ENCODE measurements at regions not wholly inside any gene's neighbourhood (a gene's known extent, or its start where the extent isn't known, plus 50 kb on each side); places are given as distances from the start of the nearest gene placed in this dataset.
"Not testable (repeated sequence)": the region's sequence is repeated elsewhere in the genome, so short reads cannot be mapped to it uniquely, and the experiment has no call there.

- DNase-seq = no peak
Measured at GRCh38 chr21:28580585-28580984, 412.1 kb downstream of the LTN1 start.

DNA sequence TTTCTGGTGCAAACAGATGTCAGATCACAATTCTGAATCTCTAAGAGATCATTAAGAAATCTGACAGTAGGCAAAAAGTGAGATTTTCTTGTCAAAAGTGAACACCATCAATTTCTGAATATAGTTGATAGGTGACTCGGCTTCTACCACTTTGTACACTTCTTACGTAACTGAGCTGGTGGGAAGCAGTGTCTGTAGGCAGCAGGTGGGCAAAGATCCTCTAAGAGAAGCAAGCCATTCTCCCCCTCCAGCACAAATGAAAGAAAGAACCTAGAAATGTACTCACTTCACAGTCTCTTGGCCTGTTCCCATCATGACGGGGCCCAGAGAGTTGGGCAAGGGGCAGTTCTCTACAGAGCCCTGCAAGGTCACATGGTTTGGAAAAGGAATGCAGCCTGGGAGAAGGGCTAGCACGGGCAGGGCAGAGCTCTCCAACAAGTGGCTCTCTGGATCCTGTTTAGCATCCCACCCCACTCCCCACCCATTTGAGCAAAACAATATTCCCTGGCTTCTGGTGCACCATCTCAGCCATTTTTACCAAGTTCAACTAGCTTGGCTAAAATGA lies 412.6 kb downstream of the LTN1 start:
- DNase-seq = no peak

GRCh38 chr21:28568692-28569091 lies 424.0 kb downstream of the LTN1 start:
- no peak for DNase-seq

GRCh38 chr21:28563933-28564332 lies 428.7 kb downstream of the LTN1 start:
- not testable (repeated sequence) for DNase-seq

- no peak for DNase-seq
Measured at GRCh38 chr21:28561772-28562171, 430.9 kb downstream of the LTN1 start.

- no peak for DNase-seq
Measured at GRCh38 chr21:28554660-28555475, 437.8 kb downstream of the LTN1 start.

GRCh38 chr21:28550057-28550825 lies 442.4 kb downstream of the LTN1 start:
- no peak for DNase-seq

DNA sequence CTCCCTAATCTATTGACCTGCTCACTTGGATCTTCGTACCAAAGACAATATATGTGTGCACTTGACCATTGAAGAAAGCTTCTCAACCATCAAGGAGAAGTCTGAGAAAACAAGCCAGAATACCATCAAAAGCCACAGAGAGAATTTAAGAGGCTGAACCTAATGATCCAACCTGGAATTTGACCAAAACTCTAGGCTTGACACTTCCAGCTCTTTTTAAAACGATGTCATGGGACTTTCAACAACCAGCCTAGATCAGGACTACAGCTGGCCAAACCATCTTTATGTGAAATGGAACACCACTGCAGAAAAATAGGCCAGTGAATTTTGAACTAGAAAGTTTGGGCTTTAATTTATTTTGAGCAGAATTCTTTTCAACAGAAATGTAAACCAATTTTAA lies 444.4 kb downstream of the LTN1 start:
- no peak for DNase-seq

DNA sequence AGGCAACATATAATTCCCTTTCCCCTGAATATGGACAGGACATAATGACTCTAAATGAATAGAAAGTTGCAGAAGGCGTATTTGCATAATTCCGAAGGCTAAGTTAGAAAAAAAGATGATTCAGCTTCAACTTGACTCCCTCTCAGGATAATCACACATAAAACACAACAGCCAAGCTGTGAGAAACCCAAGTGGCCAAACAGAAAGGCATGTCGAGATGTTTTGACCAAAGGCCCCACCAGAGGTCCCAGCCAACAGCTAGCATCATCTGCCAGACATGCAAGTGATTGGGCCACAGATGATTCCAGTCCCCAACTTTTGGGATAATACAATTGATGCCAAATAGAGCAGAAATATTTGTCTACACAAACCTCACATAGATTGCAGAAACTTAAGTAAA lies 444.9 kb downstream of the LTN1 start:
- no peak for DNase-seq

GRCh38 chr21:28543975-28544374 lies 448.7 kb downstream of the LTN1 start:
- no peak for DNase-seq

DNA sequence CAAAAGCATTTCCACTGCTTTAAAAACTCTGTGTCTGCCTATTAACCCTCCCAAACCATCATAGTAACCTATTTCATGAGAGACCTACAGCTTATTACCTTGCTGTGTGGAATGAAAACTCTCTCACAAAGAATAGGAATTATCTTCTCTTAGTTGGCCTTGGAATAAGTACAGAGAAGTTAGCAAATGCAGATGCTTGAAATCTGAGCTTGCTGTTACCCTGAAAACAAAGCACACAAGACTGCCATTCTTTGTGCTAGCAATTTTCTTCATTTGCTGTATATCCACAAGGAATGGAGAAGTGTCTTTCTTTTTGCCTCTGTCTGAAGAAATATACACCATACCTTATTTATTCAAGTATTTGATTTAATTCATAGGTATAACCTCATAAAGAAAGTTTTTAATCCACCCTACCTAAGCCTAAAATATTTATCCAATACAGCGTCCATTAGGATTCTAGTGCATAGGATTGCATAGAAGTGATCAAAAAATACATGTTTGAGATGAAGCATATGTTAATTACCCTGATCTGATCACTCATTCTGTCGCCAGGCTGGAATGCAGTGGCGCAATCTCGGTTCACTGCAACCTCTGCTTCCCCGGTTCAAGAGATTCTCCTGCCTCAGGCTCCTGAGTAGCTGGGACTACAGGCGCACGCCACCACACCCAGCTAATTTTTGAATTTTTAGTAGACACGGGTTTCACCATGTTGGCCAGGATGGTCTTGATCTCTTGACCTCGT lies 451.1 kb downstream of the LTN1 start:
- DNase-seq = no peak

- DNase-seq = no peak
Measured at GRCh38 chr21:28540514-28540913, 452.2 kb downstream of the LTN1 start.

GRCh38 chr21:28539623-28539988 lies 453.1 kb downstream of the LTN1 start:
- DNase-seq = no peak

DNA sequence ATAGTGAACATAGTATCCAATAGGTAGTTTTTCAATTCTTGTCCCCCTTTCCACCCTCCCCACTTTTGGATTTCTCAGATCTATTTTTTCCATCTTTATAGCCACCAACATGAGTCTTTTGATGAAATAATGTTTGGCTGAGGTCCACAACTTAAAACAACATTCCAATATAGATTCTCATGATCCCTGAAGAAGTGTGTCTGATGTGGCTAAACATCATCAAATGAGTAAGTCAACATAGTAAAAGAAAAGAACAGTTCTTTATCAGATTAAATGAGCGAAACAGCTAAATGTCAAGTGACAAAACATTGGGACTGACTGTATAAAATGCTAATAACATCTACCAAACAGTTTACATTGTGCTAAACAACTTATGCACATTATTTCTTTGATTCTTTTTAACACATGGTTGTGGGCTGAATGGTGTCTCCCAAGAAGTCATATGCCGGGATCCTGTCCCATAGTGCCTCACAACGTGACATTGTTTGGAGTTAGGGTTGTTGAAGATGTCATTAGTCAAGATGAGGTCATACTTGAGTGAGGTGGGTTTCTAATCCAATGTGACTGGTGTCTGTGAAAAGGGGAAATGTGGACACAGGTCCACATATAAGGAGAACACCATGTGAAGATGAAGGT lies 453.6 kb downstream of the LTN1 start:
- DNase-seq = no peak

DNA sequence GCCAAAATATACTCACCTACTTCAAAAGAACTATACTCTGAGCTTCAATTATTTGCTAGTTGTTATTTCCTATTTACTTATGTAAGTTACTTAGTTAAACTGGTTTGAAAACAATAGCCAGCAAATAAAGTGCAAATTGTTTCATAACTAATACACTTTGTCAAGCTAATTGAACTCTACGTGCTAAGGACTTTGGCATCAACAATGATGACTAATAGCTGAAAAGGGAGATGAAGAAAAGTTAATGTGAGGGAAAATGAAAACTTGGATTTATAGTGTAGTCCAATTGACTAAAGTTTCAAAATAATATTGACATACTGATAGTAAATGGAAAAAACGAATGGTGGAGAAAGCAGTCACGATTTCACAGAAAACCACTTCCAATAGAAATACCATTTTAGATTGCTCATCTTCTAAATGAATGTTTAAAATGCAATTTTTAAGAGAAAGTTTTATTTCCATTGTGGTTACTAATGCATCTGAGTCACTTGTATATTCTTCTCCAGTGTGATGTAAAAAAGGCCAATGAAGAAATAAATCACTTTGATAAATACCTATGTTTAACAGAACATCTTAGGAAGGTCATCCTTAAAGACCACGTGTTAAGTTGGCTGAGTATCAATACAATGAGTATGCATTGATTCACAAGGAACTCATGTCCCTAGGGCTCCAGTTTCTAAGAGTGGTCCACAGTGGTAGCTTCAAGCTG lies 455.2 kb downstream of the LTN1 start:
- DNase-seq = no peak

DNA sequence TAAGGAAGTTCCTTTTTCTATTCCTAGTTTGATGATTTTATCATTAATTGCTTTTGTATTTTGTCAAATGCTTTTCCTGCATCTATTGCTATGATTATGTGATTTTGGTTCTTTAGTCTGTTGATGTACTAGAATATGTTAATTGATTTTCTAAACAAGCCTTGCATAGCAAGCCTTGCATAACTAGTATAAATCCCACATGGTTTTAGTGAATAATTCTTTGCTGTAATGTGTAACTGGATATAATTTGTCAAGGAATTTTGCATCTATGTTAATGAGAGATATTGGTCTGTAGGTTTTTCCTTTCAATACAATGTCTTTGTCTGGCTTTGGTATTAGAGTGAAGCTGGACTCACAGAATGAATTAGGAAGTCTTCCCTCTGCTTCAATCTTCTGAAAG lies 460.2 kb downstream of the LTN1 start:
- no peak for DNase-seq

GRCh38 chr21:28523367-28523766 lies 469.3 kb downstream of the LTN1 start:
- no peak for DNase-seq

- DNase-seq = no peak
Measured at GRCh38 chr21:28522014-28522799, 470.5 kb downstream of the LTN1 start.

DNA sequence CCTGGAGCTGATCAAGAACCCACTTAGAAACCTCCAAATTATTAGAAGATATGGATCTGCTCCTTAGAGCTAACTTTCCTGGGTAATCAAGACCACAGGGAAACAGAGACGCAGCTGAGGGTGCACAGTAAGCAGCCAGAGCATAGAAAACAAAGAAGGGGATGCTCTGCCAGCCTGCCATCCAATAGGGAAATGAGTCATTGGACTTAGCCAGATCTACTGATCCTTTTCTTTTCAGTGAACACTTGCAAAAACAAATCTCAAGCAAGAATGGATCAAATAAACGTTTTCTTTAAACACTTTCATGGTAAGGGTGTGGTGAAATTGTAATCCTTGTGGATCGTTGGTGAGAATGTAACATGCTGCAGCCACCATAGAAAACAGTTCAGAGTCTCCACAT lies 474.0 kb downstream of the LTN1 start:
- DNase-seq = no peak

DNA sequence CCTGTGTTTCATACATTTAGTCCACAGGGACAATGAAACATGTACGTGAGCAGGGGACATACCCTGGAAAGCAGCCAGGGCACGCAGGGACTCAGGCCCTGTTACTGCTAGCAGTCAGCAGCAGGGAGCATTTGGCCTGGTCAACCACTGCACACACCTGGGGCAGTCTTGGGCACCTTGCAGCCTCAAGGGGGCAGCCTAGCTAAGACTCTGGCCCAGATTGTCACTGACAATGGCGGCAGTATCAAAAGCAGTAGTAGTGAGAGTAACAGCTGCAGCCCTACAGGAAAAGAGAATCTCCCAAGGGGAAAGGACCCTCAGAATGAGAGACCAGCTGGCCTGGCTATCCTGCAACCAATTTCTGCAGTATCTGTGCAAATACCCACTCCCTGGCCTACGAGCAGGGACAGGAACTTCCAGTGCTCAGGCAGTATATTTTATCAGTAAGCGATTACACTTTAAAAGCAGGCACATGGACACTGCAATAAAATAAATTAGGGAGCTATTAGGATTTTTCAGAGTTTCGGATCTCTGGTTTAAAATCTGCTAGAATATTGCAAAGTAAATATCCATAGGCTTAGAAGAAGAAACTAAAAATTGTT lies 475.6 kb downstream of the LTN1 start:
- peak; percentile 42 to 50 for DNase-seq

GRCh38 chr21:28516021-28516420 lies 476.7 kb downstream of the LTN1 start:
- no peak for DNase-seq
